NCI-H2107 treated with DMSO at 0.1 percent for 48 hours (cell line): ENCODE measurements at regions not wholly inside any gene's neighbourhood (a gene's known extent, or its start where the extent isn't known, plus 50 kb on each side); places are given as distances from the start of the nearest gene placed in this dataset.

Experiments used
- DNase-seq: peaks from one replicate; lab custom pipeline; 2025; ENCODE audit not compliant: unreplicated experiment; lab: John Stamatoyannopoulos, UW

DNA sequence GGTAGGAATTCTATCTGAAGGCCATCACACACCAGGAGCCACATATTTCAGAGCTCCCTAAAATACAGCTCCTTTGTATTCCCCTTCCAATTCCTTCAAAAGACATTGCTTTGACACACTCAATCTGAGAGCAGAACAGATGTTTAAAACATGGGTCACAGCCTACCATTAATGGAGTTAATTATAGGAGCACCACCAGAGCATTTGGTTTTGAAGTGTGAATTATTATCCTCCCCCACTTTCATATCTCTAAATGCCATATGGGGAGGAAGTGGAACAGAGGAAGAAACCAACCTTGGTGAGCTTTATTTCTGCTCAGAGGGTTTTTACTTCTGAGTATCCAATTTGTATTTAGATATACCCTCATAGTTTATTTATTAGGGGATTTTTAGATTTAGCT lies 50.7 kb upstream of the TNFRSF21 start:
- DNase-seq, result no peak

DNA sequence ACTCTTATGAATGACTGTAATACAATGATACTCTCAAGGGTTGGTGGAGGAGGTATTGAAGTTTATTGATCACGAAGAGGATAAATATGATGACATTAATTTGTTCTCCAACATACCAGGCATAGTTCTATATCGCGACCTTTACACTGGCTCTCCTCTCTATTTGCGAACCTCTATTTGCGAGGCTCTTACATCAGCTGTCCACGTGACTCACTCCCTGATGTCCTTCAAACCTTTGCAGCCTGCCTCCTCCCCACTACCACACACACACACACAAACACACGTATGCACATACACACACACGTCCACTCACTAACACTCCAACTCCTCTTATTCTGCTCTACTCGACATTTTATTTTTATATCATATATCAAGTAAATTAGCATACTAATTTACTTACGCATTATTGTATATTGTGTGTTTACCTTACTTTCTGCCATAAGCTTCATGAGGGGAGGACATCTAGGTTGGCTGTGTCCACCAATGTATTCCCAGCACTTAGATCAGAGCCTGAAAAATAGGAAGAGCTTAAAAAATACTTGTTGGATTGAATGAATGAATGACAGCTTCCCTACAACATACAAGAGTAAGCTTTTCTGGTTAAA lies 53.3 kb upstream of the TNFRSF21 start:
- DNase-seq, result no peak

DNA sequence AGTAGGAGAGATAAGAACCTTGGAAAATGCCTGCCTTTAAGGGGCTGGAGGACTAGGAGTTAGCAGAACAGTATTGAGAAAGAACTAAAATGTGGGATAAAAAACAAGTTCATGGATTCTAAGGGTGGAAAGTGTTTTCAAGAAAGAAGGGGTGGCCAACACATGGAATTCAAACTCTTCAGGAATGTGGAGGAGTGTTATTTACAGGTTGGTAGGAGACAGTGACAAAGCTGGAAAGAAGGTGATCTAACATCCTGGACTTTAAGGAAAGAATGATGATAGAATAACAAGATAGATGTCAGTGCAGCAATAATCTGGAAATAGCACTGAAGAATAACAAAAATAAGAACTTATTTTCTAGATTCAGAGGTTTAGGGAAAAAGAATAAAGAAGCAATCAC lies 54.0 kb upstream of the TNFRSF21 start:
- no peak for DNase-seq

DNA sequence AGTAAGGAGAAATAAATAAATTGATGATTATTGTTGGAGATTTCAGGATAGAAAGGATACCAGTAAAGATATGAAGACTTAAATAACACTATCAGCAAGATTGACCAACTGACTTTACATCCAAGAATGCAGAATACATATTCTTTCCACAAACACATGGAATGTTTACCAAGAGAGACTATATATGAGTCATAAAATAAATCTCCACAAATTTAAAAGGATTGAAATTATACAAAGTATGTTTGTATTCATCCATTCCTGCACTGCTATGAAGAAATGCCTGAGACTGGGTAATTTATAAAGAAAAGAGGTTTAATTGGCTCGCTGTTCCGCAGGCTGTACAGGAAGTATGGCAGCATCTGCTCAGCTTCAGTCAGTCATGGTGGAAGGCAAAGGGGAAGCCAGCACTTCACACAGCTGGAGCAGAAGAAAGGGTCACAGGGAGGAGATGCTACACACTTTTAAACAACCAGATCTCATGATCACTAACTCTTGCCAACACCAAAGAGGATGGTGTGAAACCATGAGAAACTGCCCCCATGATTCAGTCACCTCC lies 56.7 kb upstream of the TNFRSF21 start:
- DNase-seq, result no peak

DNA sequence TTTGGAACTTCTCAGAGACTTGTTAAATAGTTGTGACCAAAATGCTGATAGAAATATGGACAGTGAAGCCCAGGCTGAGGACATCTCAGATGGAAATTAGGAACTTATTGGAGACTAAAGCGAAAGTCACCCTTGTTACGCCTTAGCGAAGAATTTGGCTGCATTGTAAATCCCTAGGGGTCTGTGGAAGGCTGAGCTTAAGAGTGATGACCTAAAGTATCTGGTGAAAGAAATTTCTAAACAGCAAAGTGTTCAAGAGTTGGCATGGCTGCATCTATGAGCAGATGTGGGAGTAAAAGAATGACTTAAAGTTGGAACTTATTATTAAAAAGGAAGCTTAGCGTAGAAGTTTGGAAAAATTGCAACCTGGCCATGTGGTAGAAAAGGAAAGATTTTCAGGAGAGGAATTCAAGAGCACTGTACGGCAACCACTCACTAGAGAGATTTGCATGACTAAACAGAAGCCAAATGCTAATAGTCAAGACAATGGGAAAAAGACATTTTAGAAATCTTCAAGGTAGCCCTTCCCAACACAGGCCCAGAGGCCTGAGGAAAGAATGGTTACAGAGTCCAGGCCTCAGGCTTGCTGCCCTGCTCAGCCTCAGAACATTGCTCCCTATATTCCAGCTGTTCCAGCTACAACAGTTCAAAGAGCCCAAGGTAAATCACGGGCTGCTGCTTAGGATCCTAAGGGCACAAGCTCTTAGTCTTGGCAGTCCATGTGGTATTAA lies 61.6 kb upstream of the TNFRSF21 start:
- DNase-seq, result no peak

DNA sequence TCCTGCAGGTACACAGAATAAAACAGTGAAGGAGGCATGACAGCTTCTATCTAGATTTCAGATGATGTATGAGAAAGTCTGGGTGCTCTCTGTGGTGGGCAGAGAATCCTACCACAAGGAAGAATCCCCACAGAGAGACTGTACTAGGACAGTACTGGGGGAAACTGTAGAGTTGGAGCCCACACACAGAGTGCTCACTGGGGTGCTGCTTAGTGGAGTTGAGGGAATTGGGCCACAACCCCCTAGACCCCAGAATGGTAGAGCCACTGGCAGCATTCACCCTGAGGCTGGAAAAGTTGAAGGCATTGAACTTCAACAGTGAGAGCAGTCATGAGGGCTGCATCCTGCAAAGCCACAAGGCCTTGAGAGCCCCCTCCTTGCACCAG lies 62.2 kb upstream of the TNFRSF21 start:
- DNase-seq, result no peak

DNA sequence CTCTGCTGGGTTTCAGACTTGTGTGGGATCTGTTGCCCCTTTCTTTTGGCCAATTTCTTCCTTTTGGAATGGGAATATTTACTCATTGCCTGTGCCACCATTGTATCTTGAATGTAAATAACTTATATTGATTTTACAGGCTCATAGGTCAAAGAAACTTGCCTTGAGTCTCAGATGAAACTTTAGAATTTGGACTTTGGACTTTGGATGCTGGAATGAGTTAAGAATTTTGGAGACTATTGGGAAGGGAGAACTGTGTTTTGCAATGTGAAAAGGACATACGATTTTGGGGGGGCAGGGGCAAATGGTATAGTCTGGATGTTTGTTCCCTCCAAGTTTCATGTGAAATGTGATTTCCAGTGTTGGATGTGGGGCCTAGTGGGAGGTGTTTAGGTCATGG lies 62.6 kb upstream of the TNFRSF21 start:
- DNase-seq, result no peak

DNA sequence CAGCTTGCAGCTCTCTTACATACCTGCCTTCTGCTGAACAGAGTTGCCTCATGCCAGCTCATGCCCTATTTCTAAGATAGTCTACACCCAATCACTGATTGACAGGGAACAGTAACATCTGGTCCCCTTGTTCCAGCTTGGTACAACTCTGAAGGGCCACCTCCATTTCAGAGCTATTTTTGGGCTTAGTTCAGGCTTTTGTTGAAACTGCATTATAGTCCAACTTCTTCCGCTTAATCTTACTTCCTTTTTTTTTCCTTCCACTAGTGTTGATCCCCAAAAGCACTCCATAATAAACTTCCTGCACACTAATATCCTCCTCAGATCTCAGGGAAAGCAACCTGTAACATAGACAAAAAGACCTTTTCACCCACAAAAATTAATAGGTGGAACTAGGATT lies 65.7 kb upstream of the TNFRSF21 start:
- no peak for DNase-seq

DNA sequence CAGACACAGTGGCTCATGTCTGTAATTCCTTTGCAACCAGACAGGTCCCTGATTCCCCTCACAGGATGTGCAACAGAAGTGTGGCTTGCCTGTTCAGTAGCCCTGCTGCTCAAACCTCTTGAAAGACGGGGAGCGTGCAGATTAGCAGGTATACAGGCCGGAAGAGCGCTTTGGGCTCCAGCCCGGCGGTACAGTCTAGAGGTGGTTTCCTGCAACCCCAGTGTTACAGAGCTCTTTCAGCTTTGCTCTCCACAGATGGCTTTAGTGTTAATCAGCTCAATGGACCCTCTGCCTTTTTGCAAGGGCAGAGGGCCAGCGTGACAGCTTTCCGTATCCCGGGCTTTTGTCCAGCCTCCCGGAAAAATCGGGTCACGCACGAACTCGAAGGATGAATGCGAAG lies 67.2 kb upstream of the TNFRSF21 start:
- DNase-seq, result no peak

DNA sequence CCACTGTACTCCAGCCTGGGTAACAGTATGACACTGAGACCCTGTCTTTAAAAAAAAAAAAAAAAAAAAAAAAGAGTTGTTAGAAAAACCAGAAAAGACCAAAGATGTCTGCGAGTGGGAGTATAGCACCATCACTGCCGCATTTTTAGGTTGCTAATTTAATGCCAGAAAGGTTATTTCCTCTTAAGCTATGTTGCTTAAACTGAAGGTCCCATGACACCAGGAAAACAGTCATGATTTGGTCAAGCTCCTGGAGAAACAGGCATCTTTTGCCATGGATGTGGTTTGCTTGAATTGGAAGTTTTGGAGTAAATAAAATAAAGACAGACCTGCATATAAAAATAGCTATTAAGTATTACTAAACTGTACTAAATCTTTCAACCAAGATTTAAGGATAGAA lies 68.3 kb upstream of the TNFRSF21 start:
- no peak for DNase-seq

DNA sequence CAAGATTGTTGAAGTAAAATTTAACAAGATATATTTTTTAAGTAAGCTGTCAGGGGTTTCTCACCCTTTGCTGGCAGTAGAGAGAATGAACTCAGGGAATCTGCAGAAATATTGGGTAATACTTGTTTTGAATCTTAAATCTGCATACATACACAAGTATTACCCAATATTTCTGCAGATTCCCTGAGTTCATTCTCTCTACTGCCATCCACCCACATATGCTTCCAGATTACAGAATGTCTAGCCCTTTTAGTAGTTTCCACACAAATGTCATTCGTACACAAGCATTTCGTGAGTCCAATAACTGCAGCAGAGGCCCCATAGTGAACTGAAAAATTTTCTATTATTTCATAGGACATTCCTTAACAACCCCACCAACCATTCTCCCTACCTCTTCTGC lies 69.6 kb upstream of the TNFRSF21 start:
- DNase-seq, result no peak

DNA sequence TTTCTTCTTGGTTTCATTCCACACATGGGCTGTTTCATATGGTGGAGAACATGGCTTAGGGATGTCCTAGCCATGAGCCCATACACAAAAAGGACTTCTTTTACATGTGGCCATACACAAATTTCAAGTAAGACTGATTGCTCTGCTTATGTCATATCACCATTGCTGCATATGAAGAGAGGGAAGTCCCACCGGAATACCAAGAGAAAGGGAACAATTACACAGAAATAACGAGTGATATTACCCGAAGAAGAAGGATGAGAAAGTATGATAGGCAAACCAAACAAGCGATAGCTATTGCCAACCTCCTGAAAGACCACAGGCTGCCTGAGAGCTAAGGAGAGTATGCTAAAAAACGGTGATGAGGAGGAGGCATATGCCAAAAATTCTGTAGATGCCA lies 70.5 kb upstream of the TNFRSF21 start:
- DNase-seq, result no peak

DNA sequence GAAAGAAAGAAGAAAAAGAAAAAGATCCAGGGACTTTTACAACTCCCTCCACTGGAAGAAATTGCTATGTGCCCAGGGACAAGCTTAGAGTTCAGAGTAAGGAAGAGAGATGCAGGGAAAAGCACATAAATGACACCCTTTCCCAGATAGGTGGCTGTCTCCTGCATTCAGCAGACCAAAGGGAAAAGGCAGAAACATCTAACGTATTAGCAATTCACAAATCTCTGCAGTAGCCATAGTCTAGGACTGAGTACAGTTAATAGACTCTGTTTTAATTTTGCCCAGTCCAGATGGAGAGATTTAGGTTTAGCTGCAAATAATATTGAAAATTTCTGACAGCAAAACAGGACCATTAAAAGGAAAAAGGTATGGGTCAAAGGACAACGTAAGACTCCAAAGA lies 71.3 kb upstream of the TNFRSF21 start:
- DNase-seq, result no peak

DNA sequence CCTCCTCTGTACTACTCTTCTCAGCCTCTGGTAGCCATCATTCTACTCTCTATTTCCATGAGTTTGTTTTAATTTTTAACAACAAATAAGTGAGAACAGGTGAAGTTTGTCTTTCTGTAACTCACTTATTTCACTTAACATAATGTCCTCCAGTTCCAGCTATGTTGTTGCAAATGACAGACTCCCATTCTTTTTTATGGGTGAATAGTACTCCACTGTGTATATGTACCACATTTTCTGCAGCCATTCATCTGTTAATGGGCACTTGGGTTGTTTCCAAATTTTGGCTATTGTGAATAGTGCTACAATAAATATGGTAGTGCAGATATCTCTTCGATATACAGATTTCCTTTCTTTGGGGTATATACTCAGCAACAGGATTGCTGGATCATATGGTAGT lies 73.7 kb upstream of the TNFRSF21 start:
- no peak for DNase-seq

DNA sequence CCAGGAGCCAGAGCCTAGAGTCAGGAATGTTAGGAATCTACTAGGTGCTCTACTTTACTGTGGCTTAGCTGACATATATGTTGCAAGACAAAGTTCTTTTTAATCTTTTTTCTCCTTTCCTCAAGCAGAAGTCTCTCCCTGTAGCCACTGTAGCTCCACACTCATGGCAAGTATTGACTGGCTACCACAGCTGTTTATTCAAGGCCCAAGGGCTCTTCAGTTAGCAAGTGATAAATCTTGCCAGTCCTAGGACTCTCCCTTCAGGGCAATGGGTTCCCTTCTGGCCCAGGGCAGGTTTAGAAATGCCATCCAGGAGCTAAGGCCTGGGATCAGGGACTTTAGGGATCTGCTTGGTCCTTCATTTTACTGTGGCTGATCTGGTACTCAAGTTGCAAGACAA lies 82.0 kb upstream of the TNFRSF21 start:
- no peak for DNase-seq

DNA sequence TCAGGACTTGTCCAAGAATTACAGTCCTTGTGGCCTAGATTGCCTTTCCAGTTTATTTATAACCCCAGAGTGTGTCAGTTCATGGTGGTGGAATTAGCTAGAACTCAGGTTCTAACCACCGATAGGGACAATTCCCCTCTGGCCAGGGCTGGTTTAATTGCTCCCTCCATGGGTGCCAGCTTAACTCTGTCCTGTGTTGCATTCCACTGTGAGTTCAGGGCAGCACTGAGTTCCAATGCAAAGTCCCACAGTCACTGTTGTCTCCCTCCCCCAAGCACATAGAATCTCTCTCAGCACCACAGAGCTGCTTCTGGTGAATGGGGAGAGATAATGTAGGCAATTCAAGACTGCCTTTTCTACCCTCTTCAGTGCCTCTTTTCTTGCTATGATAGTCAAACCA lies 82.5 kb upstream of the TNFRSF21 start:
- DNase-seq, result no peak

DNA sequence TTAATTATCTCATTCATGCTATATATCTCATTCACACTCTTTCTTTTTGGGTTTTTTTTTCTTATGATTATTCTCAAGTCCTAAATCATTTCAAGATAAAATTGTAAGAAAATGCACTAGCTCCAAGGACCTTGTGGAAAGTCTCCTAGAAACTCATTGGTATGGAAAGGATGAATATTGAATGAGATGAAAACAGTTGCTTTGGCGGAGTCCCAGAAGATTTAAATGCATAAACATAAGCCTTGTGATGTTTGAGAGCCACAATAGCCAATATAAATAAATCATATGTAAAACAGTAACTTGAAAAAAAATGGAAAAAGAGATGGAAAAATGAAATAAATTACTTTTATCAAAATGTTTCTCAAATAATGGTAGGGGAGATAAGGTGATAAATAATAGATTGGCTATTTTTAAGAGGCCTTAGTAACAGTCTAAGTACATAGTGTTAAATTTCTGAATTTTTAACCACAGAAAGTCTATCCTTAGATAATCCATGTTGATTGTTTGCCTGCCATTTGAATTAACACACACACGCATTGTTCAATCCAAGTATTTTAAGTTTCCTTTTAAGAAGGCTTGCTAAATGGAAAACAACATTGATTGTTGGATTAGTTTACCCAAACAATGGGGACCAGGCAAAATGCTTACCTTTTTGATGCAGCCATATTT lies 81.1 kb upstream of the CD2AP start:
- DNase-seq, result no peak

DNA sequence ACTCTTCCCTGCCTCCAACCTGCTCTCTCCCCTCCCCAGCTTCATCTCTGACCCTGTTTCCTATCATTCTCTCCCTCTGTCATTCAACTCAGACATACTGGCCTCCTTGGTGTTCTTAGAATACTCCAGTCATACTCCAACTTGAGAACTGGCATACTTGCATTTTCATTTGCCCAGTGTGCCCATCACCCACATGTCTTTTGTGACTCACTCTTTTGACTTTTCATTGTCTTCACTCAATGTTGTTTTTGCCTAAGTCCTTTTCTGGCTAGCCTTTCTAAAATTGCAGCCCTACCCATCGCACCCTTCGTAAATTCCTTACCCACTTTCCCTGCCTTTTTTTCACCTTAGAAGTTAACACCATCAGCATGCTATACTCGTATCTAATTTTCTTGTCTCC lies 77.0 kb upstream of the CD2AP start:
- DNase-seq, result no peak

DNA sequence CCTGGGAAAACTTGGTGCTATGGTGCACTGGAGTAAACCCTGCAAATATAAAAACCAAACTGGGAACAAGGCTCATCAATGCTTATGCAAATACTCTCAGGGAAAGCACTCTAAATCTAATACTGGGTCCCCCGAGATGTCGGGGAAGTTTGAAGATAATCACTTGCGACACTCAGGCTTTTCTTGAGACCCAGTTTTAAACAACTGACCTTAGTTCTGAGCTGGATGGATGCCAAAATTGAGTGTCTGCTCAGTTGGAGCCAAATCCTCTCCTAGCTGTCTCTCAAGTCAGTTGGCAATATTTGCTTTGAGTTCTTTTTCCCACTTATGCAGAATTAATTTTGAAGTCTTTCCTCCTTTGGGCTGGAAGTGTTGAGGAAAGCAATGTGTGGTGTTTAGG lies 75.5 kb upstream of the CD2AP start:
- DNase-seq, result no peak

DNA sequence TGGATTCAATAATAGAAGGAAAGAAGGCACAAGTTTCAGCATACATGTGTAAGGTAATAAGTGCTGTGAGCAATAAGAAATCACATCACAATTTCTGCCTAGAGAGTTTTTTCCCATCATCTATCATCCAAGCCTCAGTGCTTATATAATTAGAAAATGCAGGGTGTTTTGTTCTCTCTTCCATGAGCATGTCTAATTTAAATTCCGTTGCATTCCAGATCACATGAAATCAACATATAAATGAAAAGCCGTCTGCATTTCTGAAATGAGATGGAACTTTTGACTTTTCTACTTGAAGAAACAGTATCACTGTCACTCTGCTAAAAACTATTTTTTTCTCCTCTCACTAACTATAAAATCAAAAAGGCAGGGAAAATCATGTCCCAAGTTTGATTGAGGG lies 74.5 kb upstream of the CD2AP start:
- no peak for DNase-seq

DNA sequence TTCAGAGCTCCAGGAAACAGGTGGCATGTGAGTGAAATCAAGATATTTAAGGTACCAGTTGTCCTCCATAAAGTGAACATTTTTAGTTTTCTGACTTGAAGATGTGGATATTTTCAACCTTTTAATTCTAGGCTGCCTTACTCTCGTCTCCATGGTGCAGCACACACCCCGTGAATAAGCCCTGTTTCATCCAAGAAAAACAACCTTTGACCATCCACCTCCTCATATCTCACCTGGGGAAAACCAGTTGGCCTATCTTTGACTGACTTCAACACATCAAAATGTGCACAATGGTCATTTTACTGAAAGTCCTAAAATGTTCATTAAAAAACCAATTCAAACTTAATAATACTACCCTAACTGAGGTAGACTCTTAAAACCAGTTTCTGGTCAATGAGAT lies 73.8 kb upstream of the CD2AP start:
- DNase-seq, result no peak

DNA sequence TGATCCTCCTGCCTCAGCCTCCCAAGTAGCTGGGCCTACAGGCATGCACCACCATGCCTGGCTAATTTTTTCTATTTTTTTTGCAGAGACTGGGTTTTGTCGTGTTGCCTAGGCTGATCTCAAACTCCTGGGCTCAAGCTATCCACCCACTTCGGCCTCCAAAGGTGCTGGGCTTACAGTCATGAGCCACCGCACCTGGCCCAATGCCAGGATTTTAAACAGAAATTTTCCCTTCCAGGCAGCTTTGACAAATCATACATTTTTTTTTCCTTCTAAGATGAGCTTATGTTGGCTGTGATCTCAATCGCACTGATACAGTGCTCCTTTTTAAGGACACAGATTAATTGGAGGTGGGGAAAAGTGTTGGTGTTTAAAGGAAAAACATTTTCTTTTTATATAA lies 73.2 kb upstream of the CD2AP start:
- DNase-seq, result no peak
